Keratinocyte (primary cell): ENCODE measurements at regions not wholly inside any gene's neighbourhood (a gene's known extent, or its start where the extent isn't known, plus 50 kb on each side); places are given as distances from the start of the nearest gene placed in this dataset.

Experiments used
- CTCF ChIP-seq, 3 experiments: IDR thresholded peaks in 1 of 3; conservative IDR thresholded peaks in 1 of 3; optimal IDR thresholded peaks in 1 of 3; 2 replicates in 2 of 3; 3 replicates in 1 of 3; pipeline versions ENCODE3 to v1.5.1; 2011; ENCODE audit warnings: low read length in 3 of 3, mild to moderate bottlenecking in 3 of 3, moderate library complexity in 2 of 3, control low read depth in 1 of 3, inconsistent platforms in 1 of 3; ENCODE audit not compliant: insufficient read depth in 2 of 3; ENCODE audit errors: extremely low read depth in 1 of 3
- EZH2 ChIP-seq: IDR thresholded peaks from one replicate; pipeline ENCODE4 v1.6.1; 2012; ENCODE audit warnings: inconsistent platforms, mild to moderate bottlenecking, low read length, moderate library complexity

GRCh38 chr7:46652317-46652716, 731.2 kb upstream of the IGFBP3 start:
- TF ChIP-seq CTCF (optimal IDR thresholded peaks at IDR 0.05 in 1 of 3, IDR thresholded peaks at IDR 0.05 in 1 of 3, conservative IDR thresholded peaks at IDR 0.05 in 1 of 3; ENCODE audit: extremely low read depth in 1 of 3, insufficient read depth in 2 of 3, low read length in 3 of 3) (no peak), EZH2 (no peak)
